Suprapubic skin (tissue), 4 donors: ENCODE measurements at regions not wholly inside any gene's neighbourhood (a gene's known extent, or its start where the extent isn't known, plus 50 kb on each side); places are given as distances from the start of the nearest gene placed in this dataset.

ENCODE experiments used
- DNase-seq, 2 donors: peaks; one replicate each; pipeline ENCODE4 v3.0.0-alpha.2; 2019; ENCODE audit warnings: low spot score in 2 of 2
- H3K27ac ChIP-seq: fragments of 200-600 bp; sonication (generic); one replicate; pipeline ENCODE4 v1.5.1; 2019
- H3K27me3 ChIP-seq: fragments of 200-600 bp; sonication (generic); one replicate; pipeline ENCODE4 v1.5.1; 2019
- H3K36me3 ChIP-seq: fragments of 200-600 bp; sonication (generic); one replicate; pipeline ENCODE4 v1.5.1; 2019
- H3K4me1 ChIP-seq: fragments of 200-600 bp; sonication (generic); one replicate; pipeline ENCODE4 v1.5.1; 2019
- H3K4me3 ChIP-seq: fragments of 200-600 bp; sonication (generic); one replicate; pipeline ENCODE4 v1.5.1; 2019; ENCODE audit warnings: mild to moderate bottlenecking
- H3K9me3 ChIP-seq: fragments of 200-600 bp; sonication (generic); one replicate; pipeline ENCODE4 v1.5.1; 2019
- EP300 ChIP-seq: sonication (generic); formaldehyde crosslinking; IDR thresholded peaks from one replicate; pipeline ENCODE4 v1.6.1; 2017; ENCODE audit warnings: antibody characterized with exemption
- POLR2A ChIP-seq, 2 donors: fragments of 450-650 bp; IDR thresholded peaks; one replicate each; pipeline ENCODE4 v1.6.1; 2017; ENCODE audit warnings: antibody characterized with exemption in 2 of 2, mild to moderate bottlenecking in 2 of 2, moderate library complexity in 2 of 2
- POLR2AphosphoS5 ChIP-seq, 3 donors: sonication (generic); formaldehyde crosslinking; IDR thresholded peaks; one replicate each; pipeline ENCODE4 v1.6.1; 2017; ENCODE audit warnings: antibody characterized with exemption in 3 of 3
- WGBS: methylation state at CpG from one replicate; pipeline ENCODE4 v1.1.5; 2018; 5-methylcytosine and 5-hydroxymethylcytosine counted together
- TF ChIP-seq, protein P1 (sequence below), 2 donors: fragments of 200-600 bp in 1 of 2; fragments of 450-650 bp in 1 of 2; sonication (generic) in 1 of 2; IDR thresholded peaks; one replicate each; pipeline ENCODE4 v1.5.1; 2016 to 2019; ENCODE audit warnings: antibody characterized with exemption in 2 of 2, mild to moderate bottlenecking in 1 of 2, moderate library complexity in 1 of 2

DNA sequence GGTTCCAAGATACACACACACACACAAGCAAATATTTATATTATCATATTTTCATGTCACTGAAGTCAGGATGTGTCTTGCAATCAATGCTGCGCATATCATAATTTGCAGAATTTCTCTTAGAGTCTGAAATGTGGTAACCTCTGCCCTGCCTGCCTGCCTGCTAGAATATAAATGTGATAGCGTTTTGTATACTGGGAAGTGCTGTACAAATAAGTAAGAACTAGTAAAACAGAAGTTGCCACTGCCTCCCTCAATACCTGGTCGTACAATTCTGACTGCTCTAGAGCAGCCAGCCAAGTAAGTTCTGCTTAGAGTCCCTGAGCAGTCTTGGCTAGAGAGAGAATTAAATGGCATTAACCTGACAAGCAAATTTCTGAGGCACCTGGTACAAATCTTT, 83.9 kb upstream of the NTF3 start:
- Histone ChIP-seq H3K27ac (no peak overlapping the region), H3K4me3 (no peak overlapping the region), H3K27me3 (peaks cover 12% of the 10 kb centered on the region), H3K9me3 (no peaks in the 10 kb centered on the region), H3K4me1 (no peaks in the 10 kb centered on the region), H3K36me3 (no peaks in the 10 kb centered on the region)
- no peak for DNase-seq
- 25% methylated on average over 3 of the region's 3 CpGs for WGBS
- no peak for TF ChIP-seq POLR2A (IDR thresholded peaks at IDR 0.05)
- TF ChIP-seq, protein P1, sequence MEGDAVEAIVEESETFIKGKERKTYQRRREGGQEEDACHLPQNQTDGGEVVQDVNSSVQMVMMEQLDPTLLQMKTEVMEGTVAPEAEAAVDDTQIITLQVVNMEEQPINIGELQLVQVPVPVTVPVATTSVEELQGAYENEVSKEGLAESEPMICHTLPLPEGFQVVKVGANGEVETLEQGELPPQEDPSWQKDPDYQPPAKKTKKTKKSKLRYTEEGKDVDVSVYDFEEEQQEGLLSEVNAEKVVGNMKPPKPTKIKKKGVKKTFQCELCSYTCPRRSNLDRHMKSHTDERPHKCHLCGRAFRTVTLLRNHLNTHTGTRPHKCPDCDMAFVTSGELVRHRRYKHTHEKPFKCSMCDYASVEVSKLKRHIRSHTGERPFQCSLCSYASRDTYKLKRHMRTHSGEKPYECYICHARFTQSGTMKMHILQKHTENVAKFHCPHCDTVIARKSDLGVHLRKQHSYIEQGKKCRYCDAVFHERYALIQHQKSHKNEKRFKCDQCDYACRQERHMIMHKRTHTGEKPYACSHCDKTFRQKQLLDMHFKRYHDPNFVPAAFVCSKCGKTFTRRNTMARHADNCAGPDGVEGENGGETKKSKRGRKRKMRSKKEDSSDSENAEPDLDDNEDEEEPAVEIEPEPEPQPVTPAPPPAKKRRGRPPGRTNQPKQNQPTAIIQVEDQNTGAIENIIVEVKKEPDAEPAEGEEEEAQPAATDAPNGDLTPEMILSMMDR (IDR thresholded peaks at IDR 0.05): no peak
- no peak for TF ChIP-seq POLR2AphosphoS5 (IDR thresholded peaks at IDR 0.05)

DNA sequence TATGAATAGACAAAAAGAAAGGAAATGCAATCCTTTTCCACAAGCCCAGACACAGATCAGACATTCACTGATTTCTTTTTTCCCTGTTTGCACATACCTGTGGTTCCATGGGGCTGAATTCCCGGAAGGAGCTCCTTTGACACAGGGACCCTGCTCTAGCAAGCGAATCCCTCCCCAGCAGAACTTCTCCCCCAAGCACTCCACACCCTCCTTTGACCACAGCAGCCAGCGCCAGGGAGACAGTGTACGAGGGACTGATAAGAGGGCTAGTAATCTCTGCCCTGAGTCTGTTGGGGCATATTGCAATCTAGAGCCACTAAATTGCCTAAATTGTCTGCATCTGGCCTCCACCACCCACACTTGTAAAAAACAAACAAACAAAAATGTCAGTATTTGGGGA, 83.4 kb upstream of the NTF3 start:
- WGBS: 47% methylated on average over 4 of the region's 4 CpGs
- Histone ChIP-seq H3K4me3 (no peak overlapping the region), H3K27ac (no peak overlapping the region), H3K36me3 (no peaks in the 10 kb centered on the region), H3K9me3 (peaks cover under 1% of the 10 kb centered on the region), H3K27me3 (peaks cover 11% of the 10 kb centered on the region), H3K4me1 (no peaks in the 10 kb centered on the region)
- no peak for DNase-seq
- TF ChIP-seq EP300 (no peak), POLR2AphosphoS5 (IDR thresholded peaks at IDR 0.05) (no peak), POLR2A (IDR thresholded peaks at IDR 0.05) (no peak)
- TF ChIP-seq, protein P1 (IDR thresholded peaks at IDR 0.05): no peak

DNA sequence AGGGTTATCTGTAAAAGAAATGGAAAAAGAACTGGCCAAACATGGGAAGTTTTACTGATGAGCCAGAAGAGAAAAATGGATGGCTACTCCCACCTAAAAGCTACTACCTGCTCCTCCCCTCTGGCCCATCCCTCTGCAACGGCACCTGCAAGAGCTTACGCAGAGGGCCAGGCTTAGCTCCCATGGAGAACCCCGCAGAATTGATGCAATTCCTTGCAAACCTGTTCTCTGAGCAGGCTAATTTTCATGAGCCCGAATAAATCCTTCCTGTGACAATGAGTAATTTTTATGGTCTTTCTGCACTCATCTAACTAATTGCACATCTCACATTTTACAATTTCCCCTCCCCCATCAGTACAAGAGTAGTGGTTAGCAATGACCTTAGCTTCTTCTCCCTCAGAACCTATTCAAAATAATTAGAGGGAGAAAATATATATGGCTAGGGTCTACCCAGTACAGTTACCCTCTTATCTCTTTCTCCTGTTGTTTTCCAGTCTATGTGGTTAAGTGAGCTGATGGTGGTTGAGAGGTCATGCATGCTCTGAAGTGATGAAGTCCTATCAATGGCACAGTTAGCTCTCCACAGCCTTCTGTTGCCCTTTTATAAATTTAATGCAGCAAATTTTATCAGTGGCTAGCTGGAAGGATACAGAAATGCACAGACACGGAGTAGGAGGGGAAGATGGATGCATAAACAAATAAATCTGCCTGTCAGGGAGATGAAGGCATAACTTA, 67.7 kb upstream of the NTF3 start:
- DNase-seq: no peak
- no peak overlapping the region for H3K4me3 ChIP-seq
- no peaks in the 10 kb centered on the region for H3K9me3 ChIP-seq
- no peaks in the 10 kb centered on the region for H3K27me3 ChIP-seq
- H3K27ac ChIP-seq: no peak overlapping the region
- no peak for TF ChIP-seq EP300
- TF ChIP-seq, protein P1 (IDR thresholded peaks at IDR 0.05): no peak
- TF ChIP-seq POLR2AphosphoS5 (IDR thresholded peaks at IDR 0.05): no peak
- no peak for TF ChIP-seq POLR2A (IDR thresholded peaks at IDR 0.05)
- 80% methylated on average over 5 of the region's 5 CpGs for WGBS
- H3K36me3 ChIP-seq: no peaks in the 10 kb centered on the region
- H3K4me1 ChIP-seq: no peaks in the 10 kb centered on the region

DNA sequence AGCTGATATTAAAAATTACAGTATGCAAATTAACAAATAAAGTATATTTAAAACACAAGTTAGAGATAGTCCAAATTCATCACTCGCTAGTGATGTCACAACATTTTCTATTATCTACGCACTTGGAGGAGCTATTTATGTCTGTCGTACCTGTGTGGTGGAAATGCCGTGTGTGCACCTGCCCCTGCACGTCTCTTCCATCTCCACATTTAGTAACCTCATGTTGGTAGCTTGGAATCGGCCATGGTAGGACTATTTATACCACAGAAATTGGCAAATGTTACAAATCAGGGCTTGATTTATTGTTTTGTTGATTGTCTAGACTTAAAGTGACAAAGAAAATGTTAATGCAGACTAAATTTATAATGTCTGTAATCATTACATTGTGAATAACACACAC, 62.6 kb upstream of the NTF3 start:
- no peak for DNase-seq
- Histone ChIP-seq H3K9me3 (no peaks in the 10 kb centered on the region), H3K27me3 (no peaks in the 10 kb centered on the region), H3K36me3 (no peaks in the 10 kb centered on the region), H3K4me3 (no peak overlapping the region), H3K27ac (no peak overlapping the region), H3K4me1 (no peaks in the 10 kb centered on the region)
- TF ChIP-seq EP300: no peak
- no peak for TF ChIP-seq POLR2AphosphoS5 (IDR thresholded peaks at IDR 0.05)
- WGBS: 49% methylated on average over 6 of the region's 6 CpGs

DNA sequence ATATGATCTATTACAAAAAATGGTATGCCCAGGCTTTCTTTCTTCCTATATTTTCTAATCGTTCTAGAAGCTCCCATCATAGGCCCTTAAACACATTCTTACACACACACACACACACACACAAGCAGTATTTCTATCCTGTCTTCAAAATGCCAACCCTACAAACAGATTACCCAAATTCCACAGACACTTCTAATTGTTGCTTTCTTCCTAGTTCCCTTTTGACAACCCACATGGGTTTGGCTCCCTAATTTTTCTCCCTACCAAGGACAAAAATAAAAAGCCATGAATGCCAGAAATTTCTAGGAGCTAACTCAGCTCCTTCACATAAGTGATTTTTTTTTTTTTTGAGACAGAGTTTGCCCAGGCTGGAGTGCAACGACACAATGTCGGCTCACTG, 60.3 kb upstream of the NTF3 start:
- Histone ChIP-seq H3K27me3 (no peaks in the 10 kb centered on the region), H3K9me3 (no peaks in the 10 kb centered on the region), H3K4me1 (no peaks in the 10 kb centered on the region), H3K4me3 (no peak overlapping the region), H3K27ac (no peak overlapping the region), H3K36me3 (no peaks in the 10 kb centered on the region)
- TF ChIP-seq EP300 (no peak), POLR2AphosphoS5 (IDR thresholded peaks at IDR 0.05) (no peak), POLR2A (IDR thresholded peaks at IDR 0.05) (no peak)
- TF ChIP-seq, protein P1 (IDR thresholded peaks at IDR 0.05): no peak
- no peak for DNase-seq
- 81% methylated on average over 3 of the region's 3 CpGs for WGBS

DNA sequence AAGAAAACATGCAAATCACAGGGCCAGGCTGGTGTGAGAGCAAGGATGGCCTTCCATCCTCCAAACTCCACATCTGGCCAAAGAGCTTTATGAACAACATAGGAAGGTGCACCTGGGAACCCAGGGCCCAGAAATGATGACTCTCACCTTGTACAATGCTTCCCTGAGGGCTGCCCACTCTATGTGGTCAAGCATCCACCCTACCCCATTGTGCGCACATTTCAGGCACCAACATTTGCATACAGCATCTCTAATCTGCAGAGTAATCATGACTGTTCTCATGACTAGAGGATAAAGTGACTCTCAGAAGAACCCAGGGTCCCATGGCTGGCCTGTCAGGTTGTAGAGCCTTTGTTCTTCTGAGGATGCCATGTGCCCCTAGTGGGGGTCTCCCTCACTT, 57.2 kb upstream of the NTF3 start:
- no peaks in the 10 kb centered on the region for H3K4me1 ChIP-seq
- H3K9me3 ChIP-seq: no peaks in the 10 kb centered on the region
- no peak overlapping the region for H3K4me3 ChIP-seq
- peaks cover 6% of the 10 kb centered on the region for H3K27me3 ChIP-seq
- no peaks in the 10 kb centered on the region for H3K36me3 ChIP-seq
- WGBS: 100% methylated on average over 1 of the region's 1 CpG
- DNase-seq: no peak
- TF ChIP-seq, protein P1 (IDR thresholded peaks at IDR 0.05): no peak
- TF ChIP-seq POLR2AphosphoS5 (IDR thresholded peaks at IDR 0.05) (no peak), POLR2A (IDR thresholded peaks at IDR 0.05) (no peak), EP300 (no peak)
- H3K27ac ChIP-seq: no peak overlapping the region
